NCI-H446 treated with DMSO at 0.1 percent for 48 hours (cell line): ENCODE measurements at regions not wholly inside any gene's neighbourhood (a gene's known extent, or its start where the extent isn't known, plus 50 kb on each side); places are given as distances from the start of the nearest gene placed in this dataset.

ENCODE experiments used
- DNase-seq: peaks from one replicate; lab custom pipeline; 2025; lab: John Stamatoyannopoulos, UW

- DNase-seq: no peak
Measured at GRCh38 chr12:107891967-107892366, 117.5 kb downstream of the ASCL4 start.

- no peak for DNase-seq
Measured at GRCh38 chr12:107894589-107894988, 120.1 kb downstream of the ASCL4 start.

- no peak for DNase-seq
Measured at GRCh38 chr12:107895966-107896365, 121.5 kb downstream of the ASCL4 start.

- no peak for DNase-seq
Measured at GRCh38 chr12:107900588-107900987, 126.1 kb downstream of the ASCL4 start.

- peak; percentile 45 for DNase-seq
Measured at GRCh38 chr12:107903341-107904061, 129.0 kb downstream of the ASCL4 start.

- no peak for DNase-seq
Measured at GRCh38 chr12:107906707-107907106, 132.2 kb downstream of the ASCL4 start.

- DNase-seq: peak; percentile 1
Measured at GRCh38 chr12:107912421-107913004, 138.0 kb downstream of the ASCL4 start.

- no peak for DNase-seq
Measured at GRCh38 chr12:107914460-107914977, 140.0 kb downstream of the ASCL4 start.

- DNase-seq: no peak
Measured at GRCh38 chr12:107917912-107918800, 143.7 kb downstream of the ASCL4 start.

- DNase-seq: no peak
Measured at GRCh38 chr12:107921062-107921461, 146.6 kb downstream of the ASCL4 start.

GRCh38 chr12:107925125-107925524 lies 150.6 kb downstream of the ASCL4 start:
- DNase-seq: no peak

GRCh38 chr12:107929436-107929835 lies 154.9 kb downstream of the ASCL4 start:
- peak; percentile 8 for DNase-seq

GRCh38 chr12:107931761-107932160 lies 157.3 kb downstream of the ASCL4 start:
- no peak for DNase-seq

GRCh38 chr12:107938446-107938845 lies 163.9 kb downstream of the ASCL4 start:
- no peak for DNase-seq

GRCh38 chr12:107948391-107948945 lies 174.0 kb downstream of the ASCL4 start:
- DNase-seq: no peak

- DNase-seq: no peak
Measured at GRCh38 chr12:107951024-107951423, 176.5 kb downstream of the ASCL4 start.

- DNase-seq: no peak
Measured at GRCh38 chr12:107955966-107956643, 173.0 kb upstream of the WSCD2 start.

GRCh38 chr12:107957459-107957858 lies 171.6 kb upstream of the WSCD2 start:
- DNase-seq: no peak

- DNase-seq: no peak
Measured at GRCh38 chr12:107963635-107964034, 165.5 kb upstream of the WSCD2 start.

- no peak for DNase-seq
Measured at GRCh38 chr12:107967170-107967569, 161.9 kb upstream of the WSCD2 start.

- DNase-seq: no peak
Measured at GRCh38 chr12:107973950-107974349, 155.1 kb upstream of the WSCD2 start.

GRCh38 chr12:107976331-107976730 lies 152.8 kb upstream of the WSCD2 start:
- no peak for DNase-seq
